ENCODE measurements at regions not wholly inside any gene's neighbourhood (a gene's known extent, or its start where the extent isn't known, plus 50 kb on each side); places are given as distances from the start of the nearest gene placed in this dataset.

DNA sequence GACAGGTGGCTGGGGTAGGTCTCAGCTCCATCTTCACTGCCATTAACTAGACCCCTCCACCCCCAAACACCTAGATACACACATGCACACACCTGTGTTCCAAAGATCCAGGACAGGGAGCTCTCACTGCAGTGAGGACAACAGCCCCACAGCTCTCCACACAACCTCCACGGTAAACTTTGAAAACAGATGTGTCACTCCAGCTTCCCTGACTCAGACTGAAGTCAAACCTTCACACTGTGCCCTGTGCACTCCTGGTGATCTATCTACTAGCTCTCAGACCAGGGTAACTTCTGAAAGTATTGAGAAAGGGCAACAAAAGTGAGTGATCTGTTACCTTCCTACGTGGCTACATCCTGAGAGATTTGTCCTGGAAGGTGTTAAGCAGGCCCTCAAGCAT lies 519.8 kb downstream of the XPNPEP1 start:
- intact Hi-C loops (cut with micrococcal nuclease): no loop called here
- no TSS peak for BruUV-seq (replicated peaks)
- no peaks in the 10 kb centered on the region for H3K36me3 Mint-ChIP-seq (ENCODE audit: insufficient read depth, unreplicated experiment)
- H3K4me3 Mint-ChIP-seq (ENCODE audit: unreplicated experiment): no peak overlapping the region
- no peak for DNase-seq (ENCODE audit: unreplicated experiment)
- ChIA-PET CTCF (no interaction called here), POLR2A (interaction anchor here (0.5 kb wide), 1 partner anchor 9 kb away, joined by 4 read pairs; no protein-coding TSS in a partner anchor)
- no peak overlapping the region for H3K27ac Mint-ChIP-seq (ENCODE audit: low read depth, unreplicated experiment)
- H3K27me3 Mint-ChIP-seq (ENCODE audit: insufficient read depth, unreplicated experiment): no peaks in the 10 kb centered on the region
- H3K4me1 Mint-ChIP-seq (ENCODE audit: insufficient read depth, unreplicated experiment): no peaks in the 10 kb centered on the region
- no peaks in the 10 kb centered on the region for H3K9me3 Mint-ChIP-seq (ENCODE audit: unreplicated experiment)
- TF ChIP-seq, protein P1, sequence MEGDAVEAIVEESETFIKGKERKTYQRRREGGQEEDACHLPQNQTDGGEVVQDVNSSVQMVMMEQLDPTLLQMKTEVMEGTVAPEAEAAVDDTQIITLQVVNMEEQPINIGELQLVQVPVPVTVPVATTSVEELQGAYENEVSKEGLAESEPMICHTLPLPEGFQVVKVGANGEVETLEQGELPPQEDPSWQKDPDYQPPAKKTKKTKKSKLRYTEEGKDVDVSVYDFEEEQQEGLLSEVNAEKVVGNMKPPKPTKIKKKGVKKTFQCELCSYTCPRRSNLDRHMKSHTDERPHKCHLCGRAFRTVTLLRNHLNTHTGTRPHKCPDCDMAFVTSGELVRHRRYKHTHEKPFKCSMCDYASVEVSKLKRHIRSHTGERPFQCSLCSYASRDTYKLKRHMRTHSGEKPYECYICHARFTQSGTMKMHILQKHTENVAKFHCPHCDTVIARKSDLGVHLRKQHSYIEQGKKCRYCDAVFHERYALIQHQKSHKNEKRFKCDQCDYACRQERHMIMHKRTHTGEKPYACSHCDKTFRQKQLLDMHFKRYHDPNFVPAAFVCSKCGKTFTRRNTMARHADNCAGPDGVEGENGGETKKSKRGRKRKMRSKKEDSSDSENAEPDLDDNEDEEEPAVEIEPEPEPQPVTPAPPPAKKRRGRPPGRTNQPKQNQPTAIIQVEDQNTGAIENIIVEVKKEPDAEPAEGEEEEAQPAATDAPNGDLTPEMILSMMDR (IDR thresholded peaks at IDR 0.05; ENCODE audit: unreplicated experiment): no peak

DNA sequence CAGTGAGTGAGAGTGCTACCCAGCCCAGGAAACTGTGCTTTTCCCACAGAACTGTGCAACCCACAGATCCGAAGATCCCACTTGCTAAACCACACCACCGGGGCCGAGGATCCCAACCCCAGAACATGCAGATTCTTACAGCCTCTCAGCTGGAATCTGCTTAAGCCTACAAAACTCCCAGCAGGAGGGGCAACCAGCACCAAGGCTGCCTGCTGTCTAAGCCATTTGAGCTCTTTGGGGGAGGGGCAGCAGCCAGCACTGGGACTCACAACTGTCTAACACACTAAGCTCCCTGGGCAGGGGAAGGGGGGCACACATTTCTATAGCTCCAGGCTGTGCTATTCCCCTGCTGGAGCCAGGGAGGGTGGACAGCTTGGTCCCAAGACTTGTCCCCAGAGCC lies 529.9 kb downstream of the XPNPEP1 start:
- BruUV-seq (replicated peaks): no TSS peak
- Mint-ChIP-seq H3K4me3 (ENCODE audit: unreplicated experiment) (no peak overlapping the region), H3K27me3 (ENCODE audit: insufficient read depth, unreplicated experiment) (no peaks in the 10 kb centered on the region), H3K9me3 (ENCODE audit: unreplicated experiment) (peaks cover 8% of the 10 kb centered on the region), H3K27ac (ENCODE audit: low read depth, unreplicated experiment) (no peak overlapping the region), H3K4me1 (ENCODE audit: insufficient read depth, unreplicated experiment) (no peaks in the 10 kb centered on the region), H3K36me3 (ENCODE audit: insufficient read depth, unreplicated experiment) (no peaks in the 10 kb centered on the region)
- TF ChIP-seq, protein P1 (IDR thresholded peaks at IDR 0.05; ENCODE audit: unreplicated experiment): no peak
- no peak for DNase-seq (ENCODE audit: unreplicated experiment)
- ChIA-PET POLR2A (no interaction called here), CTCF (interaction anchor here (0.6 to 0.7 kb wide), 2 partner anchors 66 to 480 kb away, joined by 3 read pairs; no protein-coding TSS in a partner anchor)
- intact Hi-C loops (cut with micrococcal nuclease): no loop called here

DNA sequence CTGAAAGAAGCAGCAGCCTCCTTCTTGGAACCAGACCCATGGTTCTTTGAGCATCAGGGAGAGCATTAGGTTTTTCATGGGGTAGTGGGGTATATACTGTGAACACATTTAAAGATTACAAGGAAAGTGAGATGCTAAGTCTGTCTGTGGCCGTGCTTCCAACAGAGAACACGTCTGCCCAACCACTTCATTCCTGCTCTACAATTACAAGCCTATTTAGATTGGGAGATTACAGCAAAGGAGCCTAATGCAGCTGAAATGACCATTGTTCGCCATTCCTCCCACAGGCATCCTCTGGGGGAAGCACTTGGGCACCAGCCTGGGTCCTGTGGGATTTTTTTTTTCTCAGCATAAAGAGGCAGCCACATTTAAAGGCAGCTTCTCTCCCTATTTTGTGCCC lies 536.4 kb downstream of the XPNPEP1 start:
- H3K27me3 Mint-ChIP-seq (ENCODE audit: insufficient read depth, unreplicated experiment): no peaks in the 10 kb centered on the region
- intact Hi-C loops (cut with micrococcal nuclease): no loop called here
- ChIA-PET CTCF (interaction anchor here (0.6 kb wide), 1 partner anchor 123 kb away, joined by 3 read pairs; no protein-coding TSS in a partner anchor), POLR2A (no interaction called here)
- H3K27ac Mint-ChIP-seq (ENCODE audit: low read depth, unreplicated experiment): no peak overlapping the region
- H3K9me3 Mint-ChIP-seq (ENCODE audit: unreplicated experiment): no peaks in the 10 kb centered on the region
- TF ChIP-seq, protein P1 (IDR thresholded peaks at IDR 0.05; ENCODE audit: unreplicated experiment): no peak
- H3K4me1 Mint-ChIP-seq (ENCODE audit: insufficient read depth, unreplicated experiment): no peaks in the 10 kb centered on the region
- no TSS peak for BruUV-seq (replicated peaks)
- H3K36me3 Mint-ChIP-seq (ENCODE audit: insufficient read depth, unreplicated experiment): no peaks in the 10 kb centered on the region
- DNase-seq (ENCODE audit: unreplicated experiment): no peak
- H3K4me3 Mint-ChIP-seq (ENCODE audit: unreplicated experiment): no peak overlapping the region

DNA sequence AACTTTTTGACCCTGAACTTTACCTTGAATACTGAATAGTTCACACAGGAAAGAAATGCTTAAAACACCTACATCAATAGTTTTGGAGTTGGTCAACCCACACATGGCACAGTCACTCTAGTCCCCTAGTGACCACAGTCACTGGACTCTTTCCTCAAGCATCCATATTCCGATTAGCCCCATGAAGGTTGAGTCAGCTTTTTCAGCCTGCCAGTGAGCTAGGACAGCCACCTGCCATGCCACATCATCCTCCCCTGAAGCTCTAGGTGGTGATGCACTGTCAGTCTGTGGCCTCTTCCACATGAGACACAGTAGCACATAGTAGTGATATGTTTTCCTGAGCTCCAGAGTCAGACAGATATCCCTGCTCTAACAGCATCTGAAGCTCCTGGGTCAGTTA lies 537.2 kb downstream of the XPNPEP1 start:
- TF ChIP-seq, protein P1 (IDR thresholded peaks at IDR 0.05; ENCODE audit: unreplicated experiment): no peak
- ChIA-PET CTCF (interaction anchor here (0.6 kb wide), 1 partner anchor 122 kb away, joined by 3 read pairs; no protein-coding TSS in a partner anchor), POLR2A (no interaction called here)
- Mint-ChIP-seq H3K27me3 (ENCODE audit: insufficient read depth, unreplicated experiment) (no peaks in the 10 kb centered on the region), H3K4me3 (ENCODE audit: unreplicated experiment) (no peak overlapping the region), H3K9me3 (ENCODE audit: unreplicated experiment) (no peaks in the 10 kb centered on the region), H3K36me3 (ENCODE audit: insufficient read depth, unreplicated experiment) (no peaks in the 10 kb centered on the region), H3K27ac (ENCODE audit: low read depth, unreplicated experiment) (no peak overlapping the region), H3K4me1 (ENCODE audit: insufficient read depth, unreplicated experiment) (no peaks in the 10 kb centered on the region)
- DNase-seq (ENCODE audit: unreplicated experiment): no peak
- BruUV-seq (replicated peaks): no TSS peak
- intact Hi-C loops (cut with micrococcal nuclease): no loop called here

All from MCF 10A (cell line).